ENCODE measurements at regions not wholly inside any gene's neighbourhood (a gene's known extent, or its start where the extent isn't known, plus 50 kb on each side); places are given as distances from the start of the nearest gene placed in this dataset.

DNA sequence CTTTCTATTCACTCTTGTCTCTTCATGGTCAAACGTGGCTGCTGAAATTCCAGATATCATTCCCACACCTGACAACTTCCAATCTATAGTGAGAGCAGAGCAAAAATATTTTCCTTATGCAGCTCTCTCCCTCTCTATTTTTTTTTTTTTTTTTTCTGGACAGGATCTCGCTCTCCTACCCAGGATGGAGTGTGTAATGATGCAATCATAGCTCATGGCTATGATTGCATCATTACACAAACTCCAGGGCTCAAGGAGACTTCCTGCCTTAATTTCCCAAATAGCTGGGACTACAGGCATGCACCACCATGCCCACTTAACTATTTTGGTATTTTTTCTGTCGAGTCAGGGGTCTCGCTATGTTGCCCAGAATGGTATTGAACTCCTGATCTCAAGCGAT lies 1398.9 kb downstream of the AACS start:
- 93% methylated on average over 4 of the region's 5 CpGs; no CpG with 5 or more reads in 1 of the 2 experiments for WGBS, 2 experiments (ENCODE audit: extremely low coverage in 1 of 2, insufficient coverage in 1 of 2, insufficient read length in 1 of 2, insufficient replicate concordance in 2 of 2, low coverage in 1 of 2, low lambda C conversion rate in 2 of 2, missing lambda C conversion rate in 1 of 2)
- Histone ChIP-seq H4K5ac (ENCODE audit: insufficient read length, low read depth, low read length) (no peak overlapping the region), H3K36me3 (ENCODE audit: control insufficient read depth in 2 of 4, insufficient read depth in 4 of 4, low read length in 3 of 4) (no peaks in the 10 kb centered on the region), H3K4ac (replicated peaks; ENCODE audit: insufficient read length, low read depth, low read length) (no peak overlapping the region), H2BK15ac (ENCODE audit: low read length) (no peak overlapping the region), H2BK120ac (replicated peaks; ENCODE audit: low read depth, low read length) (no peak overlapping the region), H3K23ac (ENCODE audit: insufficient read length) (no peak overlapping the region), H4K8ac (ENCODE audit: extremely low read depth, insufficient read depth, low read length) (no peak overlapping the region), H3K14ac (ENCODE audit: insufficient read length) (no peak overlapping the region), H2AK5ac (ENCODE audit: low read depth, low read length) (no peak overlapping the region), H3K9ac (replicated peaks in 1 of 4; ENCODE audit: extremely low read depth in 1 of 4, low read depth in 3 of 4, low read length in 3 of 4) (no peak overlapping the region), H4K20me1 (replicated peaks in 1 of 2; ENCODE audit: control insufficient read depth in 1 of 2, insufficient read depth in 2 of 2, low read length in 2 of 2) (no peaks in the 10 kb centered on the region), H3K9me3 (ENCODE audit: insufficient read depth in 2 of 2, low read depth in 1 of 2, low read length in 1 of 2) (no peaks in the 10 kb centered on the region), H2AFZ (ENCODE audit: low read length) (no peak overlapping the region), H3K4me3 (ENCODE audit: extremely low read depth in 1 of 4, insufficient read depth in 2 of 4, low read depth in 3 of 4, low read length in 4 of 4) (no peak overlapping the region), H2BK5ac (ENCODE audit: low read depth, low read length) (no peak overlapping the region), H3K18ac (ENCODE audit: extremely low read depth, low read length) (no peak overlapping the region), H3K56ac (replicated peaks; ENCODE audit: insufficient read length, low read depth, low read length) (no peak overlapping the region), H3K79me1 (ENCODE audit: low read depth, low read length) (no peaks in the 10 kb centered on the region), H3K23me2 (ENCODE audit: low read depth, low read length) (no peaks in the 10 kb centered on the region), H3K4me2 (ENCODE audit: insufficient read depth in 1 of 2, low read depth in 2 of 2, low read length in 2 of 2) (no peak overlapping the region), H3K27me3 (replicated peaks in 1 of 4; ENCODE audit: control insufficient read depth in 3 of 4, extremely low read depth in 1 of 4, insufficient read depth in 3 of 4, low read length in 3 of 4) (no peaks in the 10 kb centered on the region), H3K4me1 (replicated peaks in 1 of 4; ENCODE audit: control insufficient read depth in 3 of 4, insufficient read depth in 4 of 4, low read length in 3 of 4) (no peaks in the 10 kb centered on the region), H3K79me2 (ENCODE audit: control insufficient read depth in 1 of 2, insufficient read depth in 2 of 2, low read length in 2 of 2) (no peaks in the 10 kb centered on the region), H3K27ac (ENCODE audit: low read depth, low read length) (no peak overlapping the region), H4K91ac (replicated peaks; ENCODE audit: insufficient read length, low read length) (no peak overlapping the region), H2BK20ac (ENCODE audit: low read length) (no peak overlapping the region), H2BK12ac (ENCODE audit: low read depth, low read length) (no peak overlapping the region)
- POLR2A ChIA-PET (ENCODE audit: partially characterized antibody): no interaction called here
- DNase-seq (ENCODE audit: low read depth in 1 of 2, low spot score in 2 of 2): no peak
- TF ChIP-seq POLR2A (IDR thresholded peaks at IDR 0.05; ENCODE audit: control extremely low read depth in 1 of 2, low read depth in 2 of 2, low read length in 2 of 2) (no peak), HDAC6 (IDR thresholded peaks at IDR 0.05; ENCODE audit: low read depth, low read length) (no peak), SP4 (IDR thresholded peaks at IDR 0.05; ENCODE audit: low read length) (no peak), RBBP5 (IDR thresholded peaks at IDR 0.05; ENCODE audit: borderline replicate concordance, low read depth, low read length) (no peak), BRCA1 (IDR thresholded peaks at IDR 0.05; ENCODE audit: low read depth, low read length) (no peak), MAFK (IDR thresholded peaks at IDR 0.05; ENCODE audit: low read depth, low read length) (no peak)
- FAIRE-seq: no peak
- CTCF ChIA-PET (ENCODE audit: partially characterized antibody): no interaction called here
